ENCODE measurements at regions not wholly inside any gene's neighbourhood (a gene's known extent, or its start where the extent isn't known, plus 50 kb on each side); places are given as distances from the start of the nearest gene placed in this dataset.
"Not testable (repeated sequence)": the region's sequence is repeated elsewhere in the genome, so short reads cannot be mapped to it uniquely, and the experiment has no call there.

DNA sequence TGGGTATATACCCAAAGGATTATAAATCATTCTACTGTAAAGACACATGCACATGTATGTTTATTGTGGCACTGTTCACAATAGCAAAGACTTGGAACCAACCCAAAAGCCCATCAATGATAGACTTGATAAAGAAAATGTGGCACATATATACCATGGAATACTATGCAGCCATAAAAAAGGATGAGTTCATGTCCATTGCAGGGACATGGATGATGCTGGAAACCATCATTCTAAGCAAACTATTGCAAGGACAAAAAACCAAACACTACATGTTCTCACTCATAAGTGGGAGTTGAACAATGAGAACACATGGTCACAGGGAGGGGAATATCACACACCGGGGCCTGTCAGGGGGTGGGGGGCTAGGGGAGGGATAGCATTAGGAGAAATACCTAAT, 161.7 kb downstream of the KCNJ2 start:
- TF ChIP-seq POLR2A (IDR thresholded peaks at IDR 0.05; ENCODE audit: low read depth); POLR2AphosphoS5 (IDR thresholded peaks at IDR 0.05): not testable (repeated sequence)
- TF ChIP-seq, protein P1, sequence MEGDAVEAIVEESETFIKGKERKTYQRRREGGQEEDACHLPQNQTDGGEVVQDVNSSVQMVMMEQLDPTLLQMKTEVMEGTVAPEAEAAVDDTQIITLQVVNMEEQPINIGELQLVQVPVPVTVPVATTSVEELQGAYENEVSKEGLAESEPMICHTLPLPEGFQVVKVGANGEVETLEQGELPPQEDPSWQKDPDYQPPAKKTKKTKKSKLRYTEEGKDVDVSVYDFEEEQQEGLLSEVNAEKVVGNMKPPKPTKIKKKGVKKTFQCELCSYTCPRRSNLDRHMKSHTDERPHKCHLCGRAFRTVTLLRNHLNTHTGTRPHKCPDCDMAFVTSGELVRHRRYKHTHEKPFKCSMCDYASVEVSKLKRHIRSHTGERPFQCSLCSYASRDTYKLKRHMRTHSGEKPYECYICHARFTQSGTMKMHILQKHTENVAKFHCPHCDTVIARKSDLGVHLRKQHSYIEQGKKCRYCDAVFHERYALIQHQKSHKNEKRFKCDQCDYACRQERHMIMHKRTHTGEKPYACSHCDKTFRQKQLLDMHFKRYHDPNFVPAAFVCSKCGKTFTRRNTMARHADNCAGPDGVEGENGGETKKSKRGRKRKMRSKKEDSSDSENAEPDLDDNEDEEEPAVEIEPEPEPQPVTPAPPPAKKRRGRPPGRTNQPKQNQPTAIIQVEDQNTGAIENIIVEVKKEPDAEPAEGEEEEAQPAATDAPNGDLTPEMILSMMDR (IDR thresholded peaks at IDR 0.05): not testable (repeated sequence)
